Fibroblast of villous mesenchyme (primary cell): ENCODE measurements at regions not wholly inside any gene's neighbourhood (a gene's known extent, or its start where the extent isn't known, plus 50 kb on each side); places are given as distances from the start of the nearest gene placed in this dataset.

Experiments used
- DNase-seq: peaks from one replicate; pipeline ENCODE4 v3.0.0-alpha.2; 2010; ENCODE audit warnings: low read depth
- H3K4me3 ChIP-seq: 2 replicates; pipeline ENCODE4 v1.5.1; 2011; ENCODE audit warnings: low read depth, mild to moderate bottlenecking, low read length
- TF ChIP-seq, protein P1 (sequence below): IDR thresholded peaks from 2 replicates; pipeline ENCODE4 v1.5.1; 2012; ENCODE audit warnings: low read depth, mild to moderate bottlenecking, low read length; ENCODE audit not compliant: insufficient read depth

DNA sequence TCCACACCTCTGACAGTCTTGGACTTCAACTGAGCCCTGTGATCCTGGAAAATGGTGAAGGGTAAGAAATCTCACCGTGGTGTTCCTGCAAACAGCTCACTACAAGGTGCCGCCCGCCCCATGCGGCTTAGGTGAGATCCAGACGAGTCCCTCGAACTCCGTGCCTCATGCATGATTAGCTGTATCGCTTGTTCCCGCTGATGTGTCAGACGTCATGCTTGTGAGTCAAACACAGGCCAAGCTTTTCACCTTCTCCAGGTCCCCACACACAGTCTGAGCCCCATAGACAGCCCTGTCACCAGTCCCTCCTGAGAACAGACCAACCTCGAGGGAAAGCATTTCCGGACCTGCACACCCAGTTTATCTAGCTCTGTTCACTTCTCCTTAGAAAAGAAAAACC lies 740.5 kb downstream of the GALR1 start:
- no peak for DNase-seq
- TF ChIP-seq, protein P1, sequence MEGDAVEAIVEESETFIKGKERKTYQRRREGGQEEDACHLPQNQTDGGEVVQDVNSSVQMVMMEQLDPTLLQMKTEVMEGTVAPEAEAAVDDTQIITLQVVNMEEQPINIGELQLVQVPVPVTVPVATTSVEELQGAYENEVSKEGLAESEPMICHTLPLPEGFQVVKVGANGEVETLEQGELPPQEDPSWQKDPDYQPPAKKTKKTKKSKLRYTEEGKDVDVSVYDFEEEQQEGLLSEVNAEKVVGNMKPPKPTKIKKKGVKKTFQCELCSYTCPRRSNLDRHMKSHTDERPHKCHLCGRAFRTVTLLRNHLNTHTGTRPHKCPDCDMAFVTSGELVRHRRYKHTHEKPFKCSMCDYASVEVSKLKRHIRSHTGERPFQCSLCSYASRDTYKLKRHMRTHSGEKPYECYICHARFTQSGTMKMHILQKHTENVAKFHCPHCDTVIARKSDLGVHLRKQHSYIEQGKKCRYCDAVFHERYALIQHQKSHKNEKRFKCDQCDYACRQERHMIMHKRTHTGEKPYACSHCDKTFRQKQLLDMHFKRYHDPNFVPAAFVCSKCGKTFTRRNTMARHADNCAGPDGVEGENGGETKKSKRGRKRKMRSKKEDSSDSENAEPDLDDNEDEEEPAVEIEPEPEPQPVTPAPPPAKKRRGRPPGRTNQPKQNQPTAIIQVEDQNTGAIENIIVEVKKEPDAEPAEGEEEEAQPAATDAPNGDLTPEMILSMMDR = no peak
- no peak overlapping the region for H3K4me3 ChIP-seq

DNA sequence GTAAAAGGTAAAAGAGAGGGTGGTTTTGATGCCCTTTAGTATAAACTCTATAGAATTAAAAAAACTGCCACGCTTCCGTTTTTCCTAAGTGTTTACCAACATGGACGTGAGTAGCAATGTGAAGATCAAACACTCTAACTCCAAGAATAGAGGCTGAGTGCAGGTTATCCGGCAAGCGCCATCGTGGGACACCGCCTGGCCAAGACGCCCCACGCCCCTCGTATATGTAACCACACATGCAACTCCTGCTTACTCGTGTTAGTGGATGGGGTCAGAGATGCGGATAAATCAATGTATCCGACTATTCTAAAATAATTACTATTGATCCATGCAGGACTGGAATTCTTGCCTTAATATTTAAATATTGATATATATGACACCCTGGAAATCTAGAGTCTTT lies 741.3 kb downstream of the GALR1 start:
- DNase-seq = no peak
- TF ChIP-seq, protein P1 = no peak

GRCh38 chr18:77992057-77992456 lies 742.4 kb downstream of the GALR1 start:
- no peak for DNase-seq
- H3K4me3 ChIP-seq = no peak overlapping the region
- TF ChIP-seq, protein P1 = no peak

More for the DNA sequence above, 741.3 kb downstream of the GALR1 start:
- H3K4me3 ChIP-seq = no peak overlapping the region

DNA sequence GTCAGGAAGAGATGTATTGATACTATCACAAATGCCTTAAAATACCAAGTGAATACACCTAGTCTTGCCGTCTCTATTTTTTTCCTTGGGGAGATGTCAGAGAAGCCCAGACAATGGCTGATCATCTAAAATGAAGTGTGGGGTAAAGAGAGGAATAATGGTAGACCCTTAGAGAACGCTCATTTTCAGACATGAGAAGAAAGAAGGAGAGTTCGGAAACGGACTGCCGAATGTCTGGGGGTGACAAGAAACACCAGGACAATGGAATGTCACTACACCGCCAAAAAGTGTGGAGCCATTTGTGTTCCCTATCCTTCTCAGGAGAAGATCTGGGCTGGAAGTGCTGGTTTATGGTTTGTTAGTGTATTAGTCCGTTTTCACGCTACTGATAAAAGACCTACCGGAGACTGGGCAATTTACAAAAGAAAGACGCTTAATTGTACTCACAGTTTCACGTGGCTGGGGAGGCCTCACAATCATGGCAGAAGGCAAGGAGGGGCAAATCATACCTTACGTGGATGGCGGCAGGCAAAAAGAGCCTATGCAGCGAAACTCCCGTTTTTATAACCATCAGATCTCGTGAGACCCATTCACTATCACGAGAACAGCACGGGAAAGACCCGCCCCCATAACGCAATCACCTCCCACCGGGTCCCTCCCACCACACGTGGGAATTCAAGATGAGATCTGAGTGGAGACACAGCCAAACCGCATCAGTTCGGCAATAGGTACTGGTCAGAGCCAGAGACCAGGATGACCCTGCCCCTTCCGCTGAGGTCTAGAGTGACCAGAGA lies 743.7 kb downstream of the GALR1 start:
- TF ChIP-seq, protein P1 = no peak
- H3K4me3 ChIP-seq = no peak overlapping the region
- no peak for DNase-seq

DNA sequence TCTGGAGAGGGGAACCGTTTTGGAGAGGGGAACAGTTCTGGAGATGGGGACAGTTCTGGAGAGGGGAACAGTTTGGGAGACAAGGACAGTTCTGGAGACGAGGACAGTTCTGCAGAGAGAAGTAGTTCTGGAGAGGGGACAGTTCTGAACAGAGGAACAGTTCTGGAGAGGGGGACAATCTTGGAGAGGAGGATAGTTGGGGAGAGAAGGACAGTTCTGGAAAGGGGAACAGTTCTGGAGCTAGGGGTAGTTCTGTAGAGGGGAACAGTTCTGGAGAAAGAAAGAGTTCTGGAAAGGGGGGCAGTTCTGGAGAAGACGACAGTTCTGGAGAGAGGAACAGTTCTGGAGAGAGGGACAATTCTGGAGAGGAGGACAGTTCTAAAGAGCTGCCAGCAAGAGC lies 745.9 kb downstream of the GALR1 start:
- TF ChIP-seq, protein P1 = no peak
- no peak for DNase-seq
- no peak overlapping the region for H3K4me3 ChIP-seq

- no peak for DNase-seq
- TF ChIP-seq, protein P1 = no peak
- no peak overlapping the region for H3K4me3 ChIP-seq
Measured at GRCh38 chr18:77996737-77997136, 747.1 kb downstream of the GALR1 start.

DNA sequence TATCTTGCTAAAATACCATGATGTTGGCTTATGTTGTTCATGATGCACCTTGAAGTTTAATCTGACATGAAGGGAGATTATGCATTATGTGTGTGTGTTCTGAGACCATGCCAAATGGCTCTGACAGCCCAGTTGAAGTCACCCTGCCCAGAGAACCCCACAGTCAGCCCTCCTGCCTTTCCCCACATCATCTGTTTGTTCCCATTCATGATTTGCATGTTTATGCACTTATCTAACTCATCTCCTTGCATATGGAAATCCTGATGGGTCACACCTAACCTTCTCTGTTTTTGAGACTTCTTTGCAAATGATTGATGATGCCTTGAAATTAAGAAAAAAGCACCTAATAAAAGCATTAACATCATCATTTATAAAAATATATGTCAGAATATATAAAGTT lies 752.2 kb downstream of the GALR1 start:
- TF ChIP-seq, protein P1 = no peak
- H3K4me3 ChIP-seq = no peak overlapping the region
- no peak for DNase-seq
